ENCODE measurements at regions not wholly inside any gene's neighbourhood (a gene's known extent, or its start where the extent isn't known, plus 50 kb on each side); places are given as distances from the start of the nearest gene placed in this dataset.

- TF ChIP-seq EZH2phosphoT487 (conservative IDR thresholded peaks at IDR 0.05; ENCODE audit: low read length) (no peak), CTCF (IDR thresholded peaks at IDR 0.05; ENCODE audit: insufficient read depth, low read length, poor library complexity, severe bottlenecking) (no peak)
These were observed 79.8 kb upstream of the ATP8A1 start for GRCh38 chr4:42736527-42737195.
